CD14-positive monocyte (primary cell): ENCODE measurements at regions not wholly inside any gene's neighbourhood (a gene's known extent, or its start where the extent isn't known, plus 50 kb on each side); places are given as distances from the start of the nearest gene placed in this dataset.

Experiments used
- DNase-seq, 3 donors: peaks; one replicate each; pipeline ENCODE4 v3.0.0-alpha.2; 2011 to 2022
- H2AFZ ChIP-seq: 2 replicates; pipeline ENCODE4 v1.6.0; 2012; ENCODE audit warnings: mild to moderate bottlenecking, low read depth, low read length, inconsistent platforms; ENCODE audit not compliant: insufficient read depth, poor library complexity, severe bottlenecking
- H3K27ac ChIP-seq, 2 donors: 1 replicate in 1 of 2; 2 replicates in 1 of 2; pipeline ENCODE4 v1.5.1; 2012 to 2013; ENCODE audit warnings: low read length in 2 of 2, control low read depth in 1 of 2, inconsistent platforms in 1 of 2, low read depth in 1 of 2, mild to moderate bottlenecking in 1 of 2
- H3K27me3 ChIP-seq, 2 donors: one replicate each; pipeline versions ENCODE4 v1.6.0 to v1.6.1; 2011 to 2013; ENCODE audit warnings: low read length in 2 of 2; ENCODE audit not compliant: control insufficient read depth in 2 of 2, insufficient read depth in 2 of 2
- H3K36me3 ChIP-seq, 2 donors: replicated peaks in 1 of 2; 1 replicate in 1 of 2; 2 replicates in 1 of 2; pipeline versions ENCODE4 v1.5.1 to v1.6.1; 2012 to 2013; ENCODE audit warnings: low read length in 2 of 2, control low read depth in 1 of 2, inconsistent platforms in 1 of 2, mild to moderate bottlenecking in 1 of 2; ENCODE audit not compliant: insufficient read depth in 2 of 2, control insufficient read depth in 1 of 2
- H3K4me1 ChIP-seq, 2 donors: 1 replicate in 1 of 2; 2 replicates in 1 of 2; pipeline versions ENCODE4 v1.5.1 to v1.6.1; 2012 to 2013; ENCODE audit warnings: low read length in 2 of 2, control low read depth in 1 of 2, inconsistent platforms in 1 of 2, mild to moderate bottlenecking in 1 of 2, moderate library complexity in 1 of 2; ENCODE audit not compliant: insufficient read depth in 2 of 2, control insufficient read depth in 1 of 2
- H3K4me2 ChIP-seq: replicated peaks from 2 replicates; pipeline ENCODE3; 2012; ENCODE audit warnings: low read length, moderate library complexity, mild to moderate bottlenecking; ENCODE audit not compliant: poor library complexity, severe bottlenecking; ENCODE audit errors: extremely low read depth
- H3K4me3 ChIP-seq, 3 experiments: fragments of 200-600 bp in 1 of 3; sonication (generic) in 1 of 3; replicated peaks in 1 of 3; 1 replicate in 2 of 3; 2 replicates in 1 of 3; pipeline ENCODE4 v1.5.1; 2011 to 2013; ENCODE audit warnings: low read length in 3 of 3, mild to moderate bottlenecking in 3 of 3, control low read depth in 2 of 3, low read depth in 2 of 3, inconsistent platforms in 1 of 3, moderate library complexity in 1 of 3
- H3K79me2 ChIP-seq: 2 replicates; pipeline ENCODE4 v1.6.0; 2012; ENCODE audit warnings: mild to moderate bottlenecking, control low read depth, inconsistent platforms, low read length, moderate library complexity; ENCODE audit not compliant: insufficient read depth
- H3K9ac ChIP-seq: 2 replicates; pipeline ENCODE4 v1.6.0; 2017; ENCODE audit warnings: low read length, mild to moderate bottlenecking; ENCODE audit not compliant: insufficient read depth, poor library complexity, severe bottlenecking
- H3K9me3 ChIP-seq, 2 donors: replicated peaks in 1 of 2; 1 replicate in 1 of 2; 2 replicates in 1 of 2; pipeline versions ENCODE4 v1.5.1 to v1.6.1; 2012 to 2013; ENCODE audit warnings: low read length in 2 of 2, control low read depth in 1 of 2; ENCODE audit not compliant: control insufficient read depth in 1 of 2, insufficient read depth in 1 of 2
- H4K20me1 ChIP-seq: 2 replicates; pipeline ENCODE4 v1.6.0; 2012; ENCODE audit warnings: mild to moderate bottlenecking, low read length, control low read depth, moderate library complexity; ENCODE audit not compliant: insufficient read depth
- H3K27ac Mint-ChIP-seq, 7 donors: one replicate each; pipeline ENCODE4 v1.8.0; 2020; ENCODE audit warnings: mild to moderate bottlenecking in 7 of 7, mixed read lengths in 7 of 7, moderate library complexity in 6 of 7, inconsistent platforms in 2 of 7
- H3K27me3 Mint-ChIP-seq, 3 donors: one replicate each; pipeline ENCODE4 v1.8.0; 2021 to 2022; ENCODE audit warnings: low read depth in 3 of 3, mild to moderate bottlenecking in 3 of 3, mixed read lengths in 3 of 3, moderate library complexity in 3 of 3, inconsistent platforms in 1 of 3
- H3K36me3 Mint-ChIP-seq, 2 donors: one replicate each; pipeline ENCODE4 v1.8.0; 2020; ENCODE audit warnings: mixed read lengths in 2 of 2, inconsistent platforms in 1 of 2, mild to moderate bottlenecking in 1 of 2
- H3K4me1 Mint-ChIP-seq: one replicate; pipeline ENCODE4 v1.8.0; 2020; ENCODE audit warnings: mild to moderate bottlenecking, mixed read lengths
- H3K4me3 Mint-ChIP-seq, 2 donors: one replicate each; pipeline ENCODE4 v1.8.0; 2020; ENCODE audit warnings: mild to moderate bottlenecking in 2 of 2, mixed read lengths in 2 of 2, moderate library complexity in 1 of 2
- H3K9me3 Mint-ChIP-seq, 7 donors: one replicate each; pipeline ENCODE4 v1.8.0; 2020 to 2022; ENCODE audit warnings: mixed read lengths in 7 of 7, mild to moderate bottlenecking in 6 of 7, moderate library complexity in 6 of 7, inconsistent platforms in 2 of 7
- WGBS: methylation state at CpG from one replicate; pipeline ENCODE4 v1.1.5; 2013; ENCODE audit warnings: missing lambda C conversion rate; ENCODE audit not compliant: insufficient coverage; 5-methylcytosine and 5-hydroxymethylcytosine counted together
- intact Hi-C, 2 donors: fragments of 100-400 bp; cut with micrococcal nuclease; formaldehyde crosslinking; loops; one replicate each; pipeline versions ENCODE4 v1.15.0 to v1.15.1; 2023
- TF ChIP-seq, protein P1 (sequence below): fragments of 200-600 bp; IDR thresholded peaks from one replicate; pipeline ENCODE4 v1.8.0; 2022; ENCODE audit warnings: antibody characterized with exemption, mild to moderate bottlenecking

DNA sequence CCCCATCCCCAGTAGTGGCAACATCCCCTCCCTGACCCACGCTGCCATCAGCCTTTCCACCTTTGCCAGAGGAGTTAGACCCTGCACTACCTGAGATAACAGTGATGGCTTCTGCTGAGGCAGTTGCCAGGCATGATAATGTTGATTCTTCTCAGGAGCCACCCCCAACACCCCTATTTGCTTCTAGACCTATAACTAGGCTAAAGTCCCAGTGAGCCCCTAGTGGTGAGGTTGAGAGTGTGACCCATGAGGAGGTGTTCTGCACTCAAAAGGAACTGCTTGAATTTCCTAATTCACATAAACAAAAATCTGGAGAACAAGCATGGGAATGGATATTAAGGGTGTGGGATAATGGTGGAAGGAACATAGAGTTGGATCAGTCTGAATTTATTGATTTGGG lies 159.6 kb upstream of the COL11A1 start:
- no peak overlapping the region for H3K27ac ChIP-seq
- H3K9ac ChIP-seq: no peak overlapping the region
- DNase-seq: no peak
- H3K9me3 ChIP-seq: peaks cover 0 to 3% of the 10 kb centered on the region in 2 donors
- Mint-ChIP-seq H3K4me1 (no peaks in the 10 kb centered on the region), H3K36me3 (no peaks in the 10 kb centered on the region), H3K27me3 (peaks cover 0 to 1% (median 0%) of the 10 kb centered on the region in 3 donors), H3K9me3 (peaks cover 0 to 8% (median 3%) of the 10 kb centered on the region in 7 donors), H3K4me3 (no peak overlapping the region), H3K27ac (no peak overlapping the region)
- 88% methylated on average over 1 of the region's 1 CpG for WGBS
- TF ChIP-seq, protein P1, sequence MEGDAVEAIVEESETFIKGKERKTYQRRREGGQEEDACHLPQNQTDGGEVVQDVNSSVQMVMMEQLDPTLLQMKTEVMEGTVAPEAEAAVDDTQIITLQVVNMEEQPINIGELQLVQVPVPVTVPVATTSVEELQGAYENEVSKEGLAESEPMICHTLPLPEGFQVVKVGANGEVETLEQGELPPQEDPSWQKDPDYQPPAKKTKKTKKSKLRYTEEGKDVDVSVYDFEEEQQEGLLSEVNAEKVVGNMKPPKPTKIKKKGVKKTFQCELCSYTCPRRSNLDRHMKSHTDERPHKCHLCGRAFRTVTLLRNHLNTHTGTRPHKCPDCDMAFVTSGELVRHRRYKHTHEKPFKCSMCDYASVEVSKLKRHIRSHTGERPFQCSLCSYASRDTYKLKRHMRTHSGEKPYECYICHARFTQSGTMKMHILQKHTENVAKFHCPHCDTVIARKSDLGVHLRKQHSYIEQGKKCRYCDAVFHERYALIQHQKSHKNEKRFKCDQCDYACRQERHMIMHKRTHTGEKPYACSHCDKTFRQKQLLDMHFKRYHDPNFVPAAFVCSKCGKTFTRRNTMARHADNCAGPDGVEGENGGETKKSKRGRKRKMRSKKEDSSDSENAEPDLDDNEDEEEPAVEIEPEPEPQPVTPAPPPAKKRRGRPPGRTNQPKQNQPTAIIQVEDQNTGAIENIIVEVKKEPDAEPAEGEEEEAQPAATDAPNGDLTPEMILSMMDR: no peak
- no peaks in the 10 kb centered on the region for H3K27me3 ChIP-seq
- H3K4me3 ChIP-seq: no peak overlapping the region
- intact Hi-C loops: no loop called here
- H2AFZ ChIP-seq: no peak overlapping the region
- H4K20me1 ChIP-seq: no peaks in the 10 kb centered on the region
- H3K4me2 ChIP-seq: no peak overlapping the region
- H3K4me1 ChIP-seq: no peaks in the 10 kb centered on the region
- no peaks in the 10 kb centered on the region for H3K36me3 ChIP-seq
- no peaks in the 10 kb centered on the region for H3K79me2 ChIP-seq

DNA sequence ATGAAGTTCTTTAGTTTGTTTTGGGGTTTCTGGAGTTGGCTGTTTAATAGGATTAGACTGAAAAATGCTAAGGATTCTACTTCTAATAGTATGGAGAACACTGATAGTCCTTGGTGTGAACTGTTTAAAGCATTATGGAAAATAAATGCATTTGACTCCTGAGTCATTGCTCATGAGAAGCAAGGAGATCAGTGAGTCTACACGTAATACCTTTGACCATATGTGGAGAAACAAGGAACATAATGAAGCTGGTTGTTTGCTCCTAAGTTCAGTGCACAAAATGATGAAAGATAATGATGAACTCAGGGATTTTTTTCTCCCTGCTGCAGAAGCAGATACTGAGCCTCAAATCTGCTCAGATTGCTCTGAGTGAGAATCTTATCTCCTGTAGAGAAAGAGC lies 158.9 kb upstream of the COL11A1 start:
- no peaks in the 10 kb centered on the region for H3K36me3 ChIP-seq
- H3K79me2 ChIP-seq: no peaks in the 10 kb centered on the region
- TF ChIP-seq, protein P1: no peak
- H3K4me3 Mint-ChIP-seq: no peak overlapping the region
- intact Hi-C loops: no loop called here
- no peak overlapping the region for H3K27ac Mint-ChIP-seq
- no peak overlapping the region for H2AFZ ChIP-seq
- H3K9ac ChIP-seq: no peak overlapping the region
- WGBS: 80% methylated on average over 1 of the region's 1 CpG
- H3K9me3 ChIP-seq: peaks cover 0 to 3% of the 10 kb centered on the region in 2 donors
- H3K4me3 ChIP-seq: no peak overlapping the region
- H3K27me3 ChIP-seq: no peaks in the 10 kb centered on the region
- peaks cover 0 to 8% (median 3%) of the 10 kb centered on the region in 7 donors for H3K9me3 Mint-ChIP-seq
- H3K4me1 Mint-ChIP-seq: no peaks in the 10 kb centered on the region
- H4K20me1 ChIP-seq: no peaks in the 10 kb centered on the region
- H3K4me1 ChIP-seq: no peaks in the 10 kb centered on the region
- no peaks in the 10 kb centered on the region for H3K36me3 Mint-ChIP-seq
- H3K4me2 ChIP-seq: no peak overlapping the region
- H3K27ac ChIP-seq: no peak overlapping the region
- no peaks in the 10 kb centered on the region for H3K27me3 Mint-ChIP-seq
- no peak for DNase-seq
